IMR-90 (cell line): ENCODE measurements at regions not wholly inside any gene's neighbourhood (a gene's known extent, or its start where the extent isn't known, plus 50 kb on each side); places are given as distances from the start of the nearest gene placed in this dataset.

ENCODE experiments used
- ATAC-seq: fragments of 200-7000 bp; cut with Tn5 transposase; 2 replicates; pipeline ENCODE4 v1.9.1; 2020; ENCODE audit warnings: low read depth, mild to moderate bottlenecking, moderate library complexity
- BruUV-seq: library from RNA; stranded (reverse); fragments of 400-500 nt; replicated peaks from 2 replicates; lab custom pipeline; 2021; lab: Mats Ljungman, UMichigan
- CTCF ChIA-PET: fragments of 300-600 bp; formaldehyde crosslinking; extraction: SDS; loops from one replicate; lab custom pipeline; 2021; ENCODE audit warnings: antibody characterized with exemption; lab: Yijun Ruan, JAX
- POLR2A ChIA-PET: fragments of 300-600 bp; sonication (Branson Sonifier 250); formaldehyde crosslinking; loops from one replicate; lab custom pipeline; 2022; ENCODE audit warnings: antibody characterized with exemption; ENCODE audit not compliant: unreplicated experiment; lab: Charles Lee
- DNase-seq: peaks from one replicate; pipeline ENCODE4 v3.0.0; 2013
- H2AFZ ChIP-seq: replicated peaks from 2 replicates; pipeline ENCODE3; 2013; ENCODE audit warnings: low read length, mild to moderate bottlenecking; ENCODE audit not compliant: poor library complexity
- H2AK5ac ChIP-seq: 2 replicates; pipeline ENCODE4 v1.6.1; 2013; ENCODE audit warnings: low read depth, low read length, inconsistent platforms
- H2AK9ac ChIP-seq: replicated peaks from 2 replicates; pipeline ENCODE3; 2013; ENCODE audit warnings: mild to moderate bottlenecking, low read depth, low read length, moderate library complexity; ENCODE audit not compliant: poor library complexity
- H2BK120ac ChIP-seq: 2 replicates; pipeline ENCODE4 v1.6.1; 2013; ENCODE audit warnings: low read depth, low read length, inconsistent platforms
- H2BK15ac ChIP-seq: 3 replicates; pipeline ENCODE4 v1.6.1; 2013; ENCODE audit warnings: low read depth, low read length, inconsistent platforms
- H2BK20ac ChIP-seq: 2 replicates; pipeline ENCODE4 v1.6.1; 2013; ENCODE audit warnings: low read depth, mild to moderate bottlenecking, inconsistent platforms, low read length, moderate library complexity
- H2BK5ac ChIP-seq: 2 replicates; pipeline ENCODE4 v1.6.1; 2013; ENCODE audit warnings: mild to moderate bottlenecking, low read depth, low read length, inconsistent platforms; ENCODE audit not compliant: poor library complexity, severe bottlenecking
- H3K14ac ChIP-seq: replicated peaks from 2 replicates; pipeline ENCODE4 v1.6.1; 2013; ENCODE audit warnings: low read depth, low read length, inconsistent platforms
- H3K18ac ChIP-seq: 2 replicates; pipeline ENCODE4 v1.6.1; 2013; ENCODE audit warnings: low read depth, low read length, control low read depth
- H3K23ac ChIP-seq: 2 replicates; pipeline ENCODE4 v1.6.1; 2013; ENCODE audit warnings: low read depth, low read length, inconsistent platforms
- H3K27ac ChIP-seq: 2 replicates; pipeline ENCODE4 v1.5.1; 2013; ENCODE audit warnings: mild to moderate bottlenecking, control low read depth, low read length; ENCODE audit not compliant: insufficient read depth
- H3K27me3 ChIP-seq: 2 replicates; pipeline ENCODE4 v1.6.1; 2013; ENCODE audit warnings: low read length; ENCODE audit not compliant: control insufficient read depth, insufficient read depth
- H3K36me3 ChIP-seq: 2 replicates; pipeline ENCODE4 v1.6.1; 2013; ENCODE audit warnings: low read length, mixed read lengths; ENCODE audit not compliant: control insufficient read depth, insufficient read depth
- H3K4ac ChIP-seq: 2 replicates; pipeline ENCODE4 v1.6.1; 2013; ENCODE audit warnings: low read depth, low read length, inconsistent platforms
- H3K4me1 ChIP-seq: 2 replicates; pipeline ENCODE4 v1.6.1; 2013; ENCODE audit warnings: low read length, mixed read lengths; ENCODE audit not compliant: control insufficient read depth, insufficient read depth
- H3K4me2 ChIP-seq: 2 replicates; pipeline ENCODE4 v1.6.1; 2013; ENCODE audit warnings: low read depth, mild to moderate bottlenecking, control low read depth, low read length, moderate library complexity
- H3K4me3 ChIP-seq: 2 replicates; pipeline ENCODE4 v1.5.1; 2013; ENCODE audit warnings: low read depth, mild to moderate bottlenecking, control low read depth, low read length, moderate library complexity; ENCODE audit not compliant: insufficient read depth
- H3K56ac ChIP-seq: 2 replicates; pipeline ENCODE4 v1.6.1; 2013; ENCODE audit warnings: low read length, inconsistent platforms; ENCODE audit not compliant: insufficient read depth; ENCODE audit errors: extremely low read depth
- H3K79me1 ChIP-seq, 2 experiments: 2 replicates each; pipeline ENCODE4 v1.6.1; 2013; ENCODE audit warnings: low read length in 2 of 2, inconsistent platforms in 1 of 2, low read depth in 1 of 2
- H3K9ac ChIP-seq: 2 replicates; pipeline ENCODE4 v1.6.1; 2013; ENCODE audit warnings: low read depth, low read length, control low read depth
- H3K9me1 ChIP-seq: 2 replicates; pipeline ENCODE4 v1.6.1; 2013; ENCODE audit warnings: low read length, inconsistent platforms; ENCODE audit not compliant: insufficient read depth
- H3K9me3 ChIP-seq: 2 replicates; pipeline ENCODE4 v1.6.1; 2013; ENCODE audit warnings: low read length; ENCODE audit not compliant: control insufficient read depth, insufficient read depth
- H4K20me1 ChIP-seq: 2 replicates; pipeline ENCODE4 v1.6.1; 2013; ENCODE audit warnings: low read length, inconsistent platforms; ENCODE audit not compliant: insufficient read depth
- H4K5ac ChIP-seq: 2 replicates; pipeline ENCODE4 v1.6.1; 2013; ENCODE audit warnings: mild to moderate bottlenecking, low read depth, low read length, control low read depth
- H4K8ac ChIP-seq, 2 experiments: 2 replicates each; pipeline ENCODE4 v1.6.1; 2013; ENCODE audit warnings: low read depth in 2 of 2, low read length in 2 of 2, control low read depth in 1 of 2, inconsistent platforms in 1 of 2
- H4K91ac ChIP-seq: 2 replicates; pipeline ENCODE4 v1.6.1; 2013; ENCODE audit warnings: low read depth, low read length, inconsistent platforms; ENCODE audit not compliant: insufficient read depth
- BHLHE40 ChIP-seq: fragments of 150-350 bp; IDR thresholded peaks from 2 replicates; pipeline ENCODE4 v1.6.1; 2016; ENCODE audit warnings: mild to moderate bottlenecking, low read depth, low read length
- CEBPB ChIP-seq: IDR thresholded peaks from 2 replicates; pipeline ENCODE4 v1.6.1; 2012; ENCODE audit warnings: low read depth, low read length, improper control_type of control experiment
- CHD1 ChIP-seq: IDR thresholded peaks from 2 replicates; pipeline ENCODE4 v1.6.1; 2012; ENCODE audit warnings: low read depth, low read length, improper control_type of control experiment
- FOS ChIP-seq: fragments of 150-350 bp; IDR thresholded peaks from 2 replicates; pipeline ENCODE4 v1.6.1; 2016; ENCODE audit warnings: low read depth, low read length
- MAFK ChIP-seq: IDR thresholded peaks from 2 replicates; pipeline ENCODE4 v1.6.1; 2012; ENCODE audit warnings: low read depth, low read length, improper control_type of control experiment
- MAZ ChIP-seq: IDR thresholded peaks from 2 replicates; pipeline ENCODE4 v1.6.1; 2012; ENCODE audit warnings: low read depth, mild to moderate bottlenecking, low read length, improper control_type of control experiment, moderate library complexity, borderline replicate concordance
- POLR2A ChIP-seq: IDR thresholded peaks from 2 replicates; pipeline ENCODE4 v1.6.1; 2012; ENCODE audit warnings: mild to moderate bottlenecking, low read depth, low read length
- RAD21 ChIP-seq: IDR thresholded peaks from 2 replicates; pipeline ENCODE4 v1.6.1; 2012; ENCODE audit warnings: low read length, improper control_type of control experiment
- RCOR1 ChIP-seq: IDR thresholded peaks from 2 replicates; pipeline ENCODE4 v1.6.1; 2012; ENCODE audit warnings: mild to moderate bottlenecking, low read length, improper control_type of control experiment; ENCODE audit not compliant: insufficient replicate concordance
- RFX5 ChIP-seq: IDR thresholded peaks from 2 replicates; pipeline ENCODE4 v1.8.0; 2012; ENCODE audit warnings: low read depth, mild to moderate bottlenecking, low read length, moderate library complexity
- SMC3 ChIP-seq: fragments of 150-350 bp; IDR thresholded peaks from 2 replicates; pipeline ENCODE4 v1.6.1; 2016; ENCODE audit warnings: low read depth, mild to moderate bottlenecking, antibody characterized with exemption, low read length, moderate library complexity
- USF2 ChIP-seq: fragments of 150-350 bp; IDR thresholded peaks from 2 replicates; pipeline ENCODE4 v1.6.1; 2017; ENCODE audit warnings: mild to moderate bottlenecking, antibody characterized with exemption, low read length, low read depth
- WGBS, 2 experiments: methylation state at CpG; one replicate each; pipeline versions ENCODE4 v1.1.5 to v1.1.7; 2013; ENCODE audit warnings: missing lambda C conversion rate in 2 of 2; ENCODE audit not compliant: insufficient read length in 1 of 2; ENCODE audit errors: extremely low coverage in 2 of 2; 5-methylcytosine and 5-hydroxymethylcytosine counted together
- dilution Hi-C: fragments of 300-500 bp; cut with HindIII; formaldehyde crosslinking; loops from one replicate; pipeline ENCODE4 v1.14.3; 2018; ENCODE audit warnings: low sequenced_read_pairs; ENCODE audit not compliant: unreplicated experiment
- in situ Hi-C: fragments of 300-500 bp; cut with MboI; formaldehyde crosslinking; loops from 3 replicates; pipeline ENCODE4 v1.14.3; 2019; ENCODE audit warnings: low sequenced_read_pairs, inconsistent platforms, mixed read lengths
- intact Hi-C: fragments of 100-400 bp; cut with micrococcal nuclease; formaldehyde crosslinking; loops from 2 replicates; pipeline ENCODE4 v1.10.0; 2022

DNA sequence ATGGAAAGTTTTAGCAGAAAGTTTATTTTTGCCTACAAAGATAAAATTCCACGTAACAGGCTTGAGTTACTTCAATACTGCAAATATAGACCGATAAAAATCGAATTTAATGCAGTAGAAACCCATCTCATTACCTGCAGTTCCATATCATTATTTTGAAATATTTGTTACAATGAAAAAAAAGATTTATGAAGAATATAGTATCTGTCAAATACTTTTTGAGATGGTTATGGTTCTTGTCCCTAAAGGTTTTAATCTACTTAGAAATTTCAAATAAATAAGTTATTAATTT is 273.5 kb downstream of the ADAMTS20 start:
- dilution Hi-C loops (no loop called here), in situ Hi-C loops (loop anchor here (5.0 to 25.0 kb wide), 2 partner anchors 791 to 941 kb away; partner anchors contain the start of genes PPHLN1 and ZCRB1), intact Hi-C loops (no loop called here)
- Histone ChIP-seq H3K27me3 (no peaks in the 10 kb centered on the region), H3K56ac (no peak overlapping the region), H3K4ac (no peak overlapping the region), H3K18ac (peak overlapping the region; percentile 38; the same call in 1 of the 2 replicates), H2BK20ac (peak overlapping the region; percentile 79), H2AK5ac (no peak overlapping the region), H2AK9ac (no peak overlapping the region), H2BK15ac (no peak overlapping the region), H2AFZ (no peak overlapping the region), H3K9ac (no peak overlapping the region), H2BK120ac (no peak overlapping the region), H3K4me3 (no peak overlapping the region), H3K79me1 (no peaks in the 10 kb centered on the region), H4K91ac (no peak overlapping the region), H3K23ac (no peak overlapping the region), H3K9me1 (no peaks in the 10 kb centered on the region), H2BK5ac (peak overlapping the region; percentile 64), H3K4me2 (no peak overlapping the region), H3K36me3 (no peaks in the 10 kb centered on the region), H3K9me3 (no peaks in the 10 kb centered on the region), H3K14ac (no peak overlapping the region), H4K20me1 (no peaks in the 10 kb centered on the region), H4K5ac (no peak overlapping the region), H3K27ac (no peak overlapping the region), H4K8ac (peak overlapping the region in 1 of 2 experiments; percentile 23; a peak in 1 of 4 replicates), H3K4me1 (peaks cover 4% of the 10 kb centered on the region; the same call in 1 of the 2 replicates)
- no TSS peak for BruUV-seq
- DNase-seq = no peak
- WGBS, 2 experiments = no CpG with 5 or more reads among the region's 3 CpGs
- ATAC-seq = no peak
- POLR2A ChIA-PET = no interaction called here
- CTCF ChIA-PET = interaction anchor here (0.6 kb wide), 1 partner anchor 739 kb away, joined by 3 read pairs; no protein-coding TSS in a partner anchor
- no peak for TF ChIP-seq MAZ
- no peak for TF ChIP-seq CHD1
- TF ChIP-seq RCOR1 = no peak
- no peak for TF ChIP-seq RFX5
- no peak for TF ChIP-seq POLR2A
- no peak for TF ChIP-seq BHLHE40
- no peak for TF ChIP-seq FOS
- TF ChIP-seq USF2 = no peak
- TF ChIP-seq SMC3 = no peak
- no peak for TF ChIP-seq CEBPB
- TF ChIP-seq MAFK = no peak
- no peak for TF ChIP-seq RAD21
